HEK293T (cell line): ENCODE measurements at regions not wholly inside any gene's neighbourhood (a gene's known extent, or its start where the extent isn't known, plus 50 kb on each side); places are given as distances from the start of the nearest gene placed in this dataset.
"Not testable (repeated sequence)": the region's sequence is repeated elsewhere in the genome, so short reads cannot be mapped to it uniquely, and the experiment has no call there.

ENCODE experiments used
- CTCF ChIA-PET: fragments of 350-600 bp; formaldehyde crosslinking; extraction: SDS; loops from one replicate; lab custom pipeline; 2021; ENCODE audit warnings: antibody characterized with exemption, inconsistent platforms; lab: Yijun Ruan, JAX
- POLR2A ChIA-PET: fragments of 350-600 bp; formaldehyde crosslinking; extraction: SDS; loops from one replicate; lab custom pipeline; 2020; ENCODE audit warnings: antibody characterized with exemption, inconsistent platforms; lab: Yijun Ruan, JAX
- DNase-seq: peaks from one replicate; pipeline ENCODE4 v3.0.0; 2012; ENCODE audit warnings: mixed read lengths; ENCODE audit errors: extremely low spot score
- ARNT ChIP-seq: fragments of 450-650 bp; IDR thresholded peaks from 2 replicates; pipeline ENCODE4 v1.6.1; 2017; ENCODE audit warnings: mild to moderate bottlenecking
- BHLHE40 ChIP-seq: fragments of 450-650 bp; IDR thresholded peaks from 2 replicates; pipeline ENCODE4 v1.6.1; 2016; ENCODE audit warnings: mild to moderate bottlenecking, moderate library complexity, borderline replicate concordance
- CTBP1 ChIP-seq: fragments of 450-650 bp; IDR thresholded peaks from 2 replicates; pipeline ENCODE4 v1.6.1; 2016; ENCODE audit warnings: borderline replicate concordance
- ELF4 ChIP-seq: fragments of 450-650 bp; IDR thresholded peaks from 2 replicates; pipeline ENCODE4 v1.6.1; 2017; ENCODE audit warnings: antibody characterized with exemption
- FOXA1 ChIP-seq: fragments of 450-650 bp; IDR thresholded peaks from 2 replicates; pipeline ENCODE4 v1.6.1; 2016; ENCODE audit warnings: mild to moderate bottlenecking
- FOXK2 ChIP-seq: fragments of 450-650 bp; IDR thresholded peaks from 2 replicates; pipeline ENCODE4 v1.6.1; 2016; ENCODE audit warnings: mild to moderate bottlenecking
- FOXM1 ChIP-seq: fragments of 450-650 bp; IDR thresholded peaks from 2 replicates; pipeline ENCODE4 v1.6.1; 2017; ENCODE audit warnings: mild to moderate bottlenecking, borderline replicate concordance
- HDGF ChIP-seq: fragments of 450-650 bp; IDR thresholded peaks from 2 replicates; pipeline ENCODE4 v1.6.1; 2017; ENCODE audit warnings: antibody characterized with exemption, borderline replicate concordance
- L3MBTL2 ChIP-seq: fragments of 450-650 bp; conservative IDR thresholded peaks from 2 replicates; pipeline ENCODE4 v1.6.1; 2016; ENCODE audit warnings: mild to moderate bottlenecking
- LEF1 ChIP-seq: fragments of 450-650 bp; IDR thresholded peaks from 2 replicates; pipeline ENCODE4 v1.6.1; 2017; ENCODE audit warnings: mild to moderate bottlenecking, borderline replicate concordance
- NFRKB ChIP-seq: fragments of 450-650 bp; IDR thresholded peaks from 2 replicates; pipeline ENCODE4 v1.6.1; 2016; ENCODE audit warnings: mild to moderate bottlenecking, moderate library complexity
- PKNOX1 ChIP-seq: fragments of 450-650 bp; IDR thresholded peaks from 2 replicates; pipeline ENCODE4 v1.6.1; 2016
- SP1 ChIP-seq: fragments of 450-650 bp; IDR thresholded peaks from 2 replicates; pipeline ENCODE4 v1.6.1; 2017
- SUZ12 ChIP-seq: fragments of 450-650 bp; IDR thresholded peaks from 2 replicates; pipeline ENCODE4 v1.6.1; 2016; ENCODE audit warnings: mild to moderate bottlenecking
- TARDBP ChIP-seq: fragments of 450-650 bp; IDR thresholded peaks from 2 replicates; pipeline ENCODE4 v1.6.1; 2016
- ZNF384 ChIP-seq: fragments of 450-650 bp; IDR thresholded peaks from 2 replicates; pipeline ENCODE4 v1.6.1; 2016

- CTCF ChIA-PET = no interaction called here
- no peak for DNase-seq
- POLR2A ChIA-PET = no interaction called here
- TF ChIP-seq BHLHE40 (no peak), CTBP1 (no peak), FOXA1 (no peak), SUZ12 (no peak), NFRKB (no peak), HDGF (no peak), PKNOX1 (no peak), ARNT (no peak), ZNF384 (no peak), TARDBP (no peak)
Observed at GRCh38 chr14:105737504-105738246, 211.3 kb downstream of the TMEM121 start.

GRCh38 chr14:105738638-105739037, 212.3 kb downstream of the TMEM121 start:
- CTCF ChIA-PET = no interaction called here
- POLR2A ChIA-PET = no interaction called here
- TF ChIP-seq PKNOX1 (no peak), ARNT (no peak), HDGF (no peak), FOXM1 (no peak), ZNF384 (no peak), SUZ12 (no peak), LEF1 (no peak), ELF4 (no peak), SP1 (no peak), FOXK2 (no peak), NFRKB (no peak), TARDBP (no peak), BHLHE40 (no peak), CTBP1 (no peak), FOXA1 (no peak), L3MBTL2 (no peak)
- no peak for DNase-seq

GRCh38 chr14:105739331-105740102, 213.1 kb downstream of the TMEM121 start:
- ChIA-PET CTCF (no interaction called here), POLR2A (no interaction called here)
- TF ChIP-seq HDGF = no peak
- TF ChIP-seq FOXM1 = no peak
- TF ChIP-seq PKNOX1 = no peak
- no peak for TF ChIP-seq L3MBTL2
- TF ChIP-seq LEF1 = no peak
- DNase-seq = no peak

GRCh38 chr14:105740272-105740671, 213.9 kb downstream of the TMEM121 start:
- CTCF ChIA-PET, POLR2A ChIA-PET: not testable (repeated sequence)

GRCh38 chr14:105740961-105741360, 214.6 kb downstream of the TMEM121 start:
- POLR2A ChIA-PET, CTCF ChIA-PET, DNase-seq: not testable (repeated sequence)

More at GRCh38 chr14:105740272-105740671, 213.9 kb downstream of the TMEM121 start:
- not testable (repeated sequence) for DNase-seq

GRCh38 chr14:105741707-105742530, 215.5 kb downstream of the TMEM121 start:
- POLR2A ChIA-PET, DNase-seq, CTCF ChIA-PET: not testable (repeated sequence)

GRCh38 chr14:105742531-105742848, 216.1 kb downstream of the TMEM121 start:
- no peak for DNase-seq
- CTCF ChIA-PET = no interaction called here
- no peak for TF ChIP-seq FOXA1
- TF ChIP-seq FOXK2 = no peak
- no peak for TF ChIP-seq CTBP1
- TF ChIP-seq PKNOX1 = no peak
- no peak for TF ChIP-seq L3MBTL2
- no peak for TF ChIP-seq FOXM1
- no peak for TF ChIP-seq SUZ12
- TF ChIP-seq SP1 = no peak
- no peak for TF ChIP-seq NFRKB
- no peak for TF ChIP-seq LEF1
- TF ChIP-seq HDGF = no peak
- TF ChIP-seq TARDBP = no peak
- TF ChIP-seq ARNT = no peak
- no peak for TF ChIP-seq ZNF384
- no peak for TF ChIP-seq BHLHE40
- POLR2A ChIA-PET = no interaction called here

GRCh38 chr14:105742904-105743701, 216.7 kb downstream of the TMEM121 start:
- CTCF ChIA-PET, DNase-seq, POLR2A ChIA-PET: not testable (repeated sequence)

- CTCF ChIA-PET, POLR2A ChIA-PET, DNase-seq: not testable (repeated sequence)
Observed at GRCh38 chr14:105744213-105744787, 217.9 kb downstream of the TMEM121 start.
